Endothelial cell of umbilical vein (primary cell): ENCODE measurements at regions not wholly inside any gene's neighbourhood (a gene's known extent, or its start where the extent isn't known, plus 50 kb on each side); places are given as distances from the start of the nearest gene placed in this dataset.

Experiments used
- BruUV-seq: library from RNA; stranded (reverse); fragments of 400-500 nt; replicated peaks from 2 replicates; lab custom pipeline; 2021; lab: Mats Ljungman, UMichigan
- CTCF ChIA-PET: fragments of 300-600, 350-600 bp; sonication (Branson Sonifier 250); formaldehyde crosslinking; loops from one replicate; lab custom pipeline; 2021; ENCODE audit warnings: antibody characterized with exemption, inconsistent platforms; lab: Charles Lee
- POLR2A ChIA-PET: fragments of 300-600, 350-600 bp; sonication (Branson Sonifier 250); formaldehyde crosslinking; loops from one replicate; lab custom pipeline; 2021; ENCODE audit warnings: antibody characterized with exemption, inconsistent platforms; lab: Charles Lee
- DNase-seq: peaks from one replicate; pipeline ENCODE4 v3.0.0-alpha.2; 2011; ENCODE audit warnings: low read depth, low spot score
- FAIRE-seq: peaks from 2 replicates; lab custom pipeline; 2011; peaks lifted over from hg19 to GRCh38; lab: Jason Lieb, UNC
- H2AFZ ChIP-seq: 2 replicates; pipeline ENCODE4 v1.6.0; 2012; ENCODE audit warnings: low read depth, low read length, control low read depth, inconsistent platforms
- H3K27ac ChIP-seq: 2 replicates; pipeline ENCODE4 v1.5.1; 2011; ENCODE audit warnings: low read depth, mild to moderate bottlenecking, control low read depth, low read length, moderate library complexity; ENCODE audit not compliant: insufficient read depth
- H3K27me3 ChIP-seq, 2 experiments: 2 replicates each; pipeline versions ENCODE4 v1.6.0 to v1.6.1; 2011; ENCODE audit warnings: low read length in 2 of 2, mixed read lengths in 1 of 2; ENCODE audit not compliant: control insufficient read depth in 2 of 2, insufficient read depth in 2 of 2
- H3K36me3 ChIP-seq, 2 experiments: 2 replicates in 1 of 2; 3 replicates in 1 of 2; pipeline ENCODE4 v1.5.1; 2011; ENCODE audit warnings: low read length in 2 of 2, mild to moderate bottlenecking in 1 of 2, moderate library complexity in 1 of 2; ENCODE audit not compliant: control insufficient read depth in 2 of 2, insufficient read depth in 2 of 2; ENCODE audit errors: extremely low read depth in 1 of 2
- H3K4me1 ChIP-seq: 3 replicates; pipeline ENCODE4 v1.5.1; 2011; ENCODE audit warnings: mild to moderate bottlenecking, low read length; ENCODE audit not compliant: control insufficient read depth, insufficient read depth; ENCODE audit errors: extremely low read depth
- H3K4me2 ChIP-seq: 2 replicates; pipeline ENCODE4 v1.6.1; 2011; ENCODE audit warnings: low read length, control low read depth, mixed read lengths; ENCODE audit not compliant: insufficient read depth
- H3K4me3 ChIP-seq, 3 experiments: fragments of 200-600 bp in 1 of 3; sonication (generic), shearing (Covaris generic) in 1 of 3; replicated peaks in 1 of 3; 2 replicates each; pipeline ENCODE4 v1.5.1; 2011 to 2016; ENCODE audit warnings: control low read depth in 3 of 3, low read length in 3 of 3, mild to moderate bottlenecking in 2 of 3, inconsistent platforms in 1 of 3, low read depth in 1 of 3, moderate library complexity in 1 of 3; ENCODE audit not compliant: insufficient read depth in 1 of 3
- H3K79me2 ChIP-seq: 2 replicates; pipeline ENCODE4 v1.6.0; 2012; ENCODE audit warnings: low read length, inconsistent platforms; ENCODE audit not compliant: control insufficient read depth, insufficient read depth
- H3K9ac ChIP-seq: replicated peaks from 2 replicates; pipeline ENCODE3; 2011; ENCODE audit warnings: low read length, control low read depth; ENCODE audit not compliant: insufficient read depth; ENCODE audit errors: extremely low read depth
- H3K9me1 ChIP-seq: replicated peaks from 3 replicates; pipeline ENCODE4 v1.6.0; 2011; ENCODE audit warnings: mild to moderate bottlenecking, low read length; ENCODE audit not compliant: control insufficient read depth, insufficient read depth; ENCODE audit errors: extremely low read depth
- H3K9me3 ChIP-seq: replicated peaks from 2 replicates; pipeline ENCODE4 v1.5.1; 2012; ENCODE audit warnings: low read length, inconsistent platforms; ENCODE audit not compliant: control insufficient read depth, insufficient read depth
- H4K20me1 ChIP-seq: replicated peaks from 2 replicates; pipeline ENCODE3; 2011; ENCODE audit warnings: mild to moderate bottlenecking, low read length; ENCODE audit not compliant: control insufficient read depth, insufficient read depth; ENCODE audit errors: extremely low read depth
- CTCF ChIP-seq, 2 donors: IDR thresholded peaks; 1 replicate in 1 of 2; 2 replicates in 1 of 2; pipeline ENCODE4 v1.5.1; 2011; ENCODE audit warnings: low read length in 2 of 2, mild to moderate bottlenecking in 2 of 2, moderate library complexity in 2 of 2, control low read depth in 1 of 2, inconsistent platforms in 1 of 2, low read depth in 1 of 2; ENCODE audit not compliant: insufficient read depth in 1 of 2; ENCODE audit errors: extremely low read depth in 1 of 2
- EZH2 ChIP-seq: IDR thresholded peaks from 2 replicates; pipeline ENCODE4 v1.6.1; 2012; ENCODE audit warnings: borderline replicate concordance, low read depth, mild to moderate bottlenecking, moderate library complexity, low read length, inconsistent platforms; ENCODE audit not compliant: severe bottlenecking
- FOS ChIP-seq: IDR thresholded peaks from 2 replicates; pipeline ENCODE4 v1.6.1; 2011; ENCODE audit warnings: mild to moderate bottlenecking, low read length, moderate library complexity, borderline replicate concordance; ENCODE audit not compliant: insufficient read depth
- GATA2 ChIP-seq: IDR thresholded peaks from 2 replicates; pipeline ENCODE4 v1.7.0; 2011; ENCODE audit warnings: low read depth, mild to moderate bottlenecking, moderate library complexity, mixed read lengths, low read length; ENCODE audit not compliant: insufficient read length, insufficient read depth
- JUN ChIP-seq: IDR thresholded peaks from 2 replicates; pipeline ENCODE4 v1.6.1; 2011; ENCODE audit warnings: borderline replicate concordance, low read depth; ENCODE audit not compliant: insufficient read length, insufficient read depth
- MAX ChIP-seq: IDR thresholded peaks from 2 replicates; pipeline ENCODE4 v1.6.1; 2011; ENCODE audit not compliant: insufficient read depth, insufficient read length
- MYC ChIP-seq: IDR thresholded peaks from one replicate; pipeline ENCODE4 v1.6.1; 2011; ENCODE audit warnings: mild to moderate bottlenecking, low read depth, low read length
- POLR2A ChIP-seq: IDR thresholded peaks from 2 replicates; pipeline ENCODE4 v1.6.1; 2012; ENCODE audit warnings: low read depth, mild to moderate bottlenecking, control low read depth, low read length
- POLR2AphosphoS5 ChIP-seq: IDR thresholded peaks from 2 replicates; pipeline ENCODE4 v1.6.1; 2012; ENCODE audit warnings: low read depth, mild to moderate bottlenecking, control low read depth, low read length, moderate library complexity; ENCODE audit not compliant: insufficient read depth
- dilution Hi-C: fragments of 300-500 bp; cut with MboI; formaldehyde crosslinking; loops from one replicate; pipeline ENCODE4 v1.15.0; 2019; ENCODE audit warnings: low sequenced_read_pairs; ENCODE audit not compliant: extremely low pct_ligation_motif_present
- intact Hi-C: fragments of 100-400 bp; cut with micrococcal nuclease; formaldehyde crosslinking; loops from one replicate; pipeline ENCODE4 v1.10.0; 2022

- Histone ChIP-seq H3K9ac (no peak overlapping the region), H3K4me2 (no peak overlapping the region), H3K9me3 (no peaks in the 10 kb centered on the region), H3K79me2 (no peaks in the 10 kb centered on the region), H3K4me3 (no peak overlapping the region), H3K27ac (no peak overlapping the region), H3K4me1 (no peaks in the 10 kb centered on the region), H3K27me3 (peaks cover 0 to 2% of the 10 kb centered on the region in 2 experiments), H3K9me1 (no peaks in the 10 kb centered on the region), H2AFZ (no peak overlapping the region), H4K20me1 (no peaks in the 10 kb centered on the region), H3K36me3 (no peaks in the 10 kb centered on the region)
- FAIRE-seq: no peak
- dilution Hi-C loops (no loop called here), intact Hi-C loops (no loop called here)
- BruUV-seq: no TSS peak
- ChIA-PET POLR2A (no interaction called here), CTCF (interaction anchor here (0.7 to 1.4 kb wide), 2 partner anchors 16 to 43 kb away, joined by 3 to 7 read pairs; no protein-coding TSS in a partner anchor)
- TF ChIP-seq JUN (no peak), FOS (no peak), CTCF (IDR thresholded peaks at IDR 0.05; ENCODE audit: extremely low read depth in 1 of 2, insufficient read depth in 1 of 2, low read depth in 1 of 2, low read length in 2 of 2) (no peak), MAX (no peak), EZH2 (no peak), POLR2A (no peak)
- peak; percentile 7 for DNase-seq
Measured at GRCh38 chr3:159236321-159236720, 434.5 kb downstream of the MFSD1 start.

GRCh38 chr3:159237226-159237625 lies 435.4 kb downstream of the MFSD1 start:
- Histone ChIP-seq H3K4me2 (no peak overlapping the region), H3K9ac (no peak overlapping the region), H3K9me3 (no peaks in the 10 kb centered on the region), H4K20me1 (no peaks in the 10 kb centered on the region), H3K4me3 (no peak overlapping the region), H2AFZ (no peak overlapping the region), H3K9me1 (no peaks in the 10 kb centered on the region), H3K27me3 (peaks cover 0 to 2% of the 10 kb centered on the region in 2 experiments), H3K79me2 (no peaks in the 10 kb centered on the region), H3K36me3 (no peaks in the 10 kb centered on the region), H3K27ac (no peak overlapping the region), H3K4me1 (no peaks in the 10 kb centered on the region)
- TF ChIP-seq GATA2: no peak
- TF ChIP-seq MAX: no peak
- TF ChIP-seq POLR2A: no peak
- TF ChIP-seq EZH2: no peak
- no peak for TF ChIP-seq MYC
- TF ChIP-seq JUN: no peak
- no peak for TF ChIP-seq CTCF (IDR thresholded peaks at IDR 0.05; ENCODE audit: extremely low read depth in 1 of 2, insufficient read depth in 1 of 2, low read depth in 1 of 2, low read length in 2 of 2)
- no peak for TF ChIP-seq FOS
- TF ChIP-seq POLR2AphosphoS5: no peak
- dilution Hi-C loops (no loop called here), intact Hi-C loops (no loop called here)
- no peak for DNase-seq
- ChIA-PET CTCF (no interaction called here), POLR2A (no interaction called here)
- FAIRE-seq: no peak
- BruUV-seq: no TSS peak
